RPMI7951 (cell line): ENCODE measurements at regions not wholly inside any gene's neighbourhood (a gene's known extent, or its start where the extent isn't known, plus 50 kb on each side); places are given as distances from the start of the nearest gene placed in this dataset.

Experiments
- DNase-seq: peaks from one replicate; pipeline ENCODE4 v3.0.0-alpha.2; 2012; ENCODE audit warnings: low read depth

- DNase-seq: no peak
Observed at GRCh38 chr2:2540406-2540805, 209.3 kb upstream of the MYT1L start.

GRCh38 chr2:2536416-2537056 lies 205.5 kb upstream of the MYT1L start:
- no peak for DNase-seq

GRCh38 chr2:2530334-2530733 lies 199.3 kb upstream of the MYT1L start:
- DNase-seq: no peak

- no peak for DNase-seq
Observed at GRCh38 chr2:2528846-2529245, 197.8 kb upstream of the MYT1L start.

GRCh38 chr2:2527148-2527547 lies 196.1 kb upstream of the MYT1L start:
- DNase-seq: no peak

- no peak for DNase-seq
Observed at GRCh38 chr2:2524348-2524941, 193.4 kb upstream of the MYT1L start.

- DNase-seq: no peak
Observed at GRCh38 chr2:2523461-2524347, 192.6 kb upstream of the MYT1L start.

- no peak for DNase-seq
Observed at GRCh38 chr2:2520401-2520811, 189.3 kb upstream of the MYT1L start.

GRCh38 chr2:2519381-2519780 lies 188.3 kb upstream of the MYT1L start:
- DNase-seq: no peak

- DNase-seq: no peak
Observed at GRCh38 chr2:2517399-2517798, 186.3 kb upstream of the MYT1L start.

- no peak for DNase-seq
Observed at GRCh38 chr2:2516386-2516785, 185.3 kb upstream of the MYT1L start.

GRCh38 chr2:2512931-2513330 lies 181.9 kb upstream of the MYT1L start:
- DNase-seq: no peak

- no peak for DNase-seq
Observed at GRCh38 chr2:2507417-2507997, 176.4 kb upstream of the MYT1L start.

- no peak for DNase-seq
Observed at GRCh38 chr2:2506536-2506935, 175.5 kb upstream of the MYT1L start.

GRCh38 chr2:2505604-2506003 lies 174.5 kb upstream of the MYT1L start:
- no peak for DNase-seq

GRCh38 chr2:2503864-2504418 lies 172.9 kb upstream of the MYT1L start:
- no peak for DNase-seq

- DNase-seq: no peak
Observed at GRCh38 chr2:2502201-2502549, 171.1 kb upstream of the MYT1L start.

GRCh38 chr2:2501454-2502200 lies 170.6 kb upstream of the MYT1L start:
- DNase-seq: no peak

GRCh38 chr2:2495606-2496005 lies 164.5 kb upstream of the MYT1L start:
- DNase-seq: no peak

- DNase-seq: no peak
Observed at GRCh38 chr2:2493496-2493895, 162.4 kb upstream of the MYT1L start.

- no peak for DNase-seq
Observed at GRCh38 chr2:2492800-2493199, 161.7 kb upstream of the MYT1L start.

- no peak for DNase-seq
Observed at GRCh38 chr2:2491964-2492363, 160.9 kb upstream of the MYT1L start.
